H9 (cell line): ENCODE measurements at regions not wholly inside any gene's neighbourhood (a gene's known extent, or its start where the extent isn't known, plus 50 kb on each side); places are given as distances from the start of the nearest gene placed in this dataset.

Source experiments
- DNase-seq: peaks from one replicate; pipeline ENCODE4 v3.0.0-alpha.2; 2017
- H2AFZ ChIP-seq: one replicate; pipeline ENCODE4 v1.6.1; 2013; ENCODE audit warnings: mild to moderate bottlenecking, low read length, control low read depth, moderate library complexity
- H2AK5ac ChIP-seq: 2 replicates; pipeline ENCODE4 v1.6.1; 2013; ENCODE audit warnings: low read length, control low read depth, mixed read lengths; ENCODE audit not compliant: insufficient read length
- H2BK120ac ChIP-seq: one replicate; pipeline ENCODE4 v1.6.1; 2013; ENCODE audit warnings: low read depth, mild to moderate bottlenecking, low read length, control low read depth, inconsistent platforms; ENCODE audit not compliant: poor library complexity, severe bottlenecking
- H2BK12ac ChIP-seq: 2 replicates; pipeline ENCODE4 v1.6.1; 2013; ENCODE audit warnings: low read length, control low read depth, mixed read lengths, low read depth; ENCODE audit not compliant: insufficient read length
- H2BK15ac ChIP-seq: 2 replicates; pipeline ENCODE4 v1.6.1; 2013; ENCODE audit warnings: low read depth, low read length, control low read depth
- H2BK20ac ChIP-seq: one replicate; pipeline ENCODE4 v1.6.1; 2013; ENCODE audit warnings: low read depth, mild to moderate bottlenecking, low read length, control low read depth, inconsistent platforms; ENCODE audit not compliant: poor library complexity, severe bottlenecking
- H2BK5ac ChIP-seq: 2 replicates; pipeline ENCODE4 v1.6.1; 2013; ENCODE audit warnings: low read length, control low read depth, mixed read lengths; ENCODE audit not compliant: insufficient read length
- H3K14ac ChIP-seq: 2 replicates; pipeline ENCODE4 v1.6.1; 2013; ENCODE audit warnings: low read length, control low read depth; ENCODE audit not compliant: insufficient read depth
- H3K18ac ChIP-seq: 2 replicates; pipeline ENCODE4 v1.6.1; 2013; ENCODE audit warnings: low read depth, mild to moderate bottlenecking, mixed read lengths, low read length, control low read depth; ENCODE audit not compliant: insufficient read length
- H3K23ac ChIP-seq: 2 replicates; pipeline ENCODE4 v1.6.1; 2013; ENCODE audit warnings: low read length, control low read depth, mixed read lengths, low read depth; ENCODE audit not compliant: insufficient read length
- H3K23me2 ChIP-seq: 2 replicates; pipeline ENCODE4 v1.6.1; 2013; ENCODE audit warnings: low read depth, mild to moderate bottlenecking, mixed read lengths, low read length, control low read depth; ENCODE audit not compliant: insufficient read length, poor library complexity, severe bottlenecking
- H3K27ac ChIP-seq: 2 replicates; pipeline ENCODE4 v1.5.1; 2013; ENCODE audit warnings: low read length, control low read depth, mixed read lengths, low read depth; ENCODE audit not compliant: insufficient read length
- H3K27me3 ChIP-seq: 2 replicates; pipeline ENCODE4 v1.6.1; 2013; ENCODE audit warnings: low read length, control low read depth, inconsistent platforms; ENCODE audit not compliant: insufficient read depth
- H3K4ac ChIP-seq: 2 replicates; pipeline ENCODE4 v1.6.1; 2013; ENCODE audit warnings: low read depth, mild to moderate bottlenecking, control low read depth, inconsistent platforms, low read length, moderate library complexity
- H3K4me1 ChIP-seq: 2 replicates; pipeline ENCODE4 v1.6.1; 2013; ENCODE audit warnings: low read length, control low read depth, inconsistent platforms; ENCODE audit not compliant: insufficient read depth
- H3K4me2 ChIP-seq: 2 replicates; pipeline ENCODE4 v1.6.1; 2013; ENCODE audit warnings: low read length, control low read depth, mixed read lengths; ENCODE audit not compliant: insufficient read length, insufficient read depth
- H3K56ac ChIP-seq: 2 replicates; pipeline ENCODE4 v1.6.1; 2013; ENCODE audit warnings: low read depth, mild to moderate bottlenecking, mixed read lengths, low read length, control low read depth; ENCODE audit not compliant: insufficient read length
- H3K79me1 ChIP-seq: 2 replicates; pipeline ENCODE4 v1.6.1; 2013; ENCODE audit warnings: low read depth, mild to moderate bottlenecking, moderate library complexity, low read length, control low read depth, inconsistent platforms; ENCODE audit not compliant: insufficient read depth, poor library complexity, severe bottlenecking
- H3K79me2 ChIP-seq: 2 replicates; pipeline ENCODE4 v1.6.1; 2013; ENCODE audit warnings: low read length, control low read depth, inconsistent platforms; ENCODE audit not compliant: insufficient read depth
- H3K9ac ChIP-seq: 2 replicates; pipeline ENCODE4 v1.6.1; 2013; ENCODE audit warnings: low read length, control low read depth, mixed read lengths; ENCODE audit not compliant: insufficient read length; ENCODE audit errors: extremely low read depth
- H3K9me3 ChIP-seq: one replicate; pipeline ENCODE4 v1.6.1; 2013; ENCODE audit warnings: low read depth, low read length, inconsistent platforms; ENCODE audit not compliant: control insufficient read depth
- H3T11ph ChIP-seq: one replicate; pipeline ENCODE4 v1.6.1; 2013; ENCODE audit warnings: mild to moderate bottlenecking, low read length, control low read depth, inconsistent platforms
- H4K20me1 ChIP-seq: one replicate; pipeline ENCODE4 v1.6.1; 2013; ENCODE audit not compliant: control insufficient read depth, insufficient read length, insufficient read depth
- H4K5ac ChIP-seq: 2 replicates; pipeline ENCODE4 v1.6.1; 2013; ENCODE audit warnings: low read depth, mild to moderate bottlenecking, mixed read lengths, low read length, control low read depth; ENCODE audit not compliant: insufficient read length
- H4K8ac ChIP-seq: replicated peaks from 2 replicates; pipeline ENCODE4 v1.6.1; 2013; ENCODE audit warnings: low read length, control low read depth, mixed read lengths, low read depth; ENCODE audit not compliant: insufficient read length
- H4K91ac ChIP-seq: 2 replicates; pipeline ENCODE4 v1.6.1; 2013; ENCODE audit warnings: low read depth, mild to moderate bottlenecking, moderate library complexity, mixed read lengths, low read length, control low read depth; ENCODE audit not compliant: insufficient read length
- H3K27ac Mint-ChIP-seq, 3 experiments: 2 replicates in 2 of 3; 3 replicates in 1 of 3; pipeline ENCODE4 v1.8.0; 2020 to 2021; ENCODE audit warnings: mixed read lengths in 3 of 3, mild to moderate bottlenecking in 1 of 3, moderate library complexity in 1 of 3
- H3K27me3 Mint-ChIP-seq: 2 replicates; pipeline ENCODE4 v1.8.0; 2021; ENCODE audit warnings: low read depth, mild to moderate bottlenecking, moderate library complexity, mixed read lengths
- H3K36me3 Mint-ChIP-seq, 3 experiments: 2 replicates in 2 of 3; 3 replicates in 1 of 3; pipeline ENCODE4 v1.8.0; 2020 to 2021; ENCODE audit warnings: low read depth in 3 of 3, mixed read lengths in 3 of 3; ENCODE audit not compliant: insufficient read depth in 1 of 3
- H3K4me1 Mint-ChIP-seq, 2 experiments: 2 replicates each; pipeline ENCODE4 v1.8.0; 2020; ENCODE audit warnings: mixed read lengths in 2 of 2
- H3K4me3 Mint-ChIP-seq, 2 experiments: 2 replicates in 1 of 2; 3 replicates in 1 of 2; pipeline ENCODE4 v1.8.0; 2020 to 2021; ENCODE audit warnings: mild to moderate bottlenecking in 2 of 2, mixed read lengths in 2 of 2, moderate library complexity in 1 of 2
- H3K9me3 Mint-ChIP-seq, 2 experiments: 2 replicates in 1 of 2; 3 replicates in 1 of 2; pipeline ENCODE4 v1.8.0; 2020; ENCODE audit warnings: mild to moderate bottlenecking in 2 of 2, mixed read lengths in 2 of 2, moderate library complexity in 1 of 2
- WGBS: extraction: QIAGEN DNeasy Blood & Tissue Kit; methylation state at CpG from one replicate; pipeline ENCODE4 v1.1.7; 2013; ENCODE audit warnings: missing lambda C conversion rate, low lambda C conversion rate, mixed read lengths; ENCODE audit not compliant: insufficient read length; ENCODE audit errors: extremely low coverage; 5-methylcytosine and 5-hydroxymethylcytosine counted together
- TF ChIP-seq, protein P1 (sequence below): fragments of 200-600 bp; sonication (generic); conservative IDR thresholded peaks from 3 replicates; pipeline ENCODE4 v1.8.0; 2021; ENCODE audit warnings: antibody characterized with exemption, mild to moderate bottlenecking

GRCh38 chr15:38066612-38067011, 132.2 kb downstream of the TMCO5A start:
- Histone ChIP-seq H3K27ac (no peak overlapping the region), H3K4me2 (no peak overlapping the region), H4K8ac (no peak overlapping the region), H2BK5ac (no peak overlapping the region), H3K9ac (no peak overlapping the region), H2BK12ac (no peak overlapping the region), H2BK15ac (no peak overlapping the region), H2AK5ac (no peak overlapping the region), H3K4ac (no peak overlapping the region), H3K79me1 (no peaks in the 10 kb centered on the region), H3K23me2 (no peaks in the 10 kb centered on the region), H3K9me3 (no peaks in the 10 kb centered on the region), H3K14ac (no peak overlapping the region), H3T11ph (no peak overlapping the region), H3K18ac (no peak overlapping the region), H4K5ac (no peak overlapping the region), H3K56ac (no peak overlapping the region), H4K20me1 (no peaks in the 10 kb centered on the region), H3K79me2 (no peaks in the 10 kb centered on the region), H2AFZ (no peak overlapping the region), H3K27me3 (peaks cover 13% of the 10 kb centered on the region; the same call in 1 of the 2 replicates), H3K23ac (no peak overlapping the region), H4K91ac (no peak overlapping the region), H2BK20ac (no peak overlapping the region), H3K4me1 (no peaks in the 10 kb centered on the region; the same call in 1 of the 2 replicates), H2BK120ac (no peak overlapping the region)
- WGBS = no CpG with 5 or more reads among the region's 3 CpGs
- TF ChIP-seq, protein P1, sequence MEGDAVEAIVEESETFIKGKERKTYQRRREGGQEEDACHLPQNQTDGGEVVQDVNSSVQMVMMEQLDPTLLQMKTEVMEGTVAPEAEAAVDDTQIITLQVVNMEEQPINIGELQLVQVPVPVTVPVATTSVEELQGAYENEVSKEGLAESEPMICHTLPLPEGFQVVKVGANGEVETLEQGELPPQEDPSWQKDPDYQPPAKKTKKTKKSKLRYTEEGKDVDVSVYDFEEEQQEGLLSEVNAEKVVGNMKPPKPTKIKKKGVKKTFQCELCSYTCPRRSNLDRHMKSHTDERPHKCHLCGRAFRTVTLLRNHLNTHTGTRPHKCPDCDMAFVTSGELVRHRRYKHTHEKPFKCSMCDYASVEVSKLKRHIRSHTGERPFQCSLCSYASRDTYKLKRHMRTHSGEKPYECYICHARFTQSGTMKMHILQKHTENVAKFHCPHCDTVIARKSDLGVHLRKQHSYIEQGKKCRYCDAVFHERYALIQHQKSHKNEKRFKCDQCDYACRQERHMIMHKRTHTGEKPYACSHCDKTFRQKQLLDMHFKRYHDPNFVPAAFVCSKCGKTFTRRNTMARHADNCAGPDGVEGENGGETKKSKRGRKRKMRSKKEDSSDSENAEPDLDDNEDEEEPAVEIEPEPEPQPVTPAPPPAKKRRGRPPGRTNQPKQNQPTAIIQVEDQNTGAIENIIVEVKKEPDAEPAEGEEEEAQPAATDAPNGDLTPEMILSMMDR = no peak
- H3K27ac Mint-ChIP-seq = no peak overlapping the region; a peak in 1 of 7 replicates
- H3K36me3 Mint-ChIP-seq = no peaks in the 10 kb centered on the region
- no peaks in the 10 kb centered on the region; a peak in 2 of 5 replicates for H3K9me3 Mint-ChIP-seq
- peaks cover 22 to 44% of the 10 kb centered on the region in 2 experiments for H3K4me1 Mint-ChIP-seq
- DNase-seq = no peak
- peaks cover 45% of the 10 kb centered on the region for H3K27me3 Mint-ChIP-seq
- H3K4me3 Mint-ChIP-seq = no peak overlapping the region
